K562 (cell line): ENCODE measurements at regions not wholly inside any gene's neighbourhood (a gene's known extent, or its start where the extent isn't known, plus 50 kb on each side); places are given as distances from the start of the nearest gene placed in this dataset.

Source experiments
- GTF2E2 ChIP-seq: fragments of 200-800 bp; sonication (Bioruptor generic); IDR thresholded peaks from 2 replicates; pipeline ENCODE4 v1.6.1; 2016; ENCODE audit warnings: missing genetic modification characterization, missing compliant biosample characterization
- RBM22 ChIP-seq: fragments of 200-400 bp; formaldehyde crosslinking; IDR thresholded peaks from 2 replicates; pipeline ENCODE4 v1.6.1; 2018; ENCODE audit warnings: low read length, low read depth; ENCODE audit not compliant: poor library complexity, severe bottlenecking

DNA sequence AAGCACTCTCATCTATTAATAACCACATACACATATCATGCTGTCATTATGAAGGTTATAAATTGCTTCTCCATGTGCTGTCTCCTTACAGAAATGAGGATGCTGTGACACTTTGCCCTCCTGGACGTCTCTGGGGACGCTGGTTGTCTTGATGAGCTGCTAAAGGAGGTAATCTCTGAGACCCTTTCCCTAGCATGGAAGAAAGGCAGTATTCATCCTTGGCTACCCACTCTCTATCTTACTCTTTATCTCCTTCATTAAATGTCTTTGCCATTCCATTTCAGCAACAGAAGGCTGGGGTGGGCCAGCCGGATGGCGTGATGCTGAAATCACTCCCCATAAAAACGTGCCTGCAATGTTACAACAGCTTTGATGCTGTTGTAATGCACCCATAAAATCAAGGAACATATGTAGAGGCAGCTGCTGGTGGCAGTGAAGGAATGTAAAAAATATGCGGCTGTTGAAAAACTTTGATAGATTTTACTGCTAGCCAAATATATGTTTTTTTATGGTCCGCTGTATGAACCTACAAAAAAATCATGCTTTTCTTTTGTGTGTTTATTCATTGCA lies 715.1 kb upstream of the API5 start:
- TF ChIP-seq GTF2E2 (tag) (no peak), RBM22 (no peak)
